Nephron progenitor cell (in vitro differentiated cells): ENCODE measurements at regions not wholly inside any gene's neighbourhood (a gene's known extent, or its start where the extent isn't known, plus 50 kb on each side); places are given as distances from the start of the nearest gene placed in this dataset.

ENCODE experiments used
- DNase-seq: peaks from one replicate; pipeline ENCODE4 v3.0.0; 2021
- H3K27ac Mint-ChIP-seq: 2 replicates; pipeline ENCODE4 v1.8.0; 2021; ENCODE audit warnings: mild to moderate bottlenecking, moderate library complexity, mixed read lengths
- H3K27me3 Mint-ChIP-seq: 2 replicates; pipeline ENCODE4 v1.8.0; 2021; ENCODE audit warnings: mild to moderate bottlenecking, low read depth, mixed read lengths; ENCODE audit not compliant: poor library complexity
- H3K36me3 Mint-ChIP-seq: 2 replicates; pipeline ENCODE4 v1.8.0; 2021; ENCODE audit warnings: low read depth, mixed read lengths
- H3K4me1 Mint-ChIP-seq: 2 replicates; pipeline ENCODE4 v1.8.0; 2021; ENCODE audit warnings: mixed read lengths
- H3K4me3 Mint-ChIP-seq: 2 replicates; pipeline ENCODE4 v1.8.0; 2021; ENCODE audit warnings: mild to moderate bottlenecking, moderate library complexity, mixed read lengths
- H3K9me3 Mint-ChIP-seq: 2 replicates; pipeline ENCODE4 v1.8.0; 2021; ENCODE audit warnings: mild to moderate bottlenecking, moderate library complexity, mixed read lengths
- TF ChIP-seq, protein P1 (sequence below): fragments of 200-600 bp; sonication (generic); IDR thresholded peaks from 2 replicates; pipeline ENCODE4 v1.5.0; 2021; ENCODE audit warnings: antibody characterized with exemption

GRCh38 chr11:119839476-119840133 is 110.6 kb upstream of the NECTIN1 start:
- Mint-ChIP-seq H3K4me3 (no peak overlapping the region), H3K9me3 (peaks cover 21% of the 10 kb centered on the region), H3K27ac (no peak overlapping the region), H3K27me3 (peaks cover 20% of the 10 kb centered on the region), H3K4me1 (peaks cover 41% of the 10 kb centered on the region), H3K36me3 (no peaks in the 10 kb centered on the region)
- DNase-seq, result peak; percentile 24
- TF ChIP-seq, protein P1, sequence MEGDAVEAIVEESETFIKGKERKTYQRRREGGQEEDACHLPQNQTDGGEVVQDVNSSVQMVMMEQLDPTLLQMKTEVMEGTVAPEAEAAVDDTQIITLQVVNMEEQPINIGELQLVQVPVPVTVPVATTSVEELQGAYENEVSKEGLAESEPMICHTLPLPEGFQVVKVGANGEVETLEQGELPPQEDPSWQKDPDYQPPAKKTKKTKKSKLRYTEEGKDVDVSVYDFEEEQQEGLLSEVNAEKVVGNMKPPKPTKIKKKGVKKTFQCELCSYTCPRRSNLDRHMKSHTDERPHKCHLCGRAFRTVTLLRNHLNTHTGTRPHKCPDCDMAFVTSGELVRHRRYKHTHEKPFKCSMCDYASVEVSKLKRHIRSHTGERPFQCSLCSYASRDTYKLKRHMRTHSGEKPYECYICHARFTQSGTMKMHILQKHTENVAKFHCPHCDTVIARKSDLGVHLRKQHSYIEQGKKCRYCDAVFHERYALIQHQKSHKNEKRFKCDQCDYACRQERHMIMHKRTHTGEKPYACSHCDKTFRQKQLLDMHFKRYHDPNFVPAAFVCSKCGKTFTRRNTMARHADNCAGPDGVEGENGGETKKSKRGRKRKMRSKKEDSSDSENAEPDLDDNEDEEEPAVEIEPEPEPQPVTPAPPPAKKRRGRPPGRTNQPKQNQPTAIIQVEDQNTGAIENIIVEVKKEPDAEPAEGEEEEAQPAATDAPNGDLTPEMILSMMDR, result no peak

DNA sequence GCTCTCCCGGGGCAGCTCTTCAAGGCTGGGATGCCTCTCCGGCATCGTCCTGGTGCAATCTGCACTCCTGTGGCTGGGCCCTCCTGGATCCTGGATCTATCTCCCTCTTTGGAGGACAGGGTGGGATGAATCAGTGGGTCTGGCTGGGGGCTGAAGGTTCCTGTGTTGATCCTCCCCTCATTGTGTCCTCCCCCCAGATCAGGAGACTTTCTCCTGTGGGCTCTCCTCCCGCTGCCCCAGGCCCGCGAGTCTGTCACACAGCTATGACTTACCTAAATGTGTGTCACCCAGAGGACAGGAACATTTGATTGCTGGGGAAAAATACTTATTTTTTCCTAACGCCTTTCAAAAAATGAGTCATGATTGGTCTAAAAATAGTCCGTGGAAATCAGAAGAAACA is 106.8 kb upstream of the NECTIN1 start:
- no peak overlapping the region for H3K4me3 Mint-ChIP-seq
- no peaks in the 10 kb centered on the region for H3K36me3 Mint-ChIP-seq
- H3K9me3 Mint-ChIP-seq, result peaks cover 21% of the 10 kb centered on the region
- peaks cover 18% of the 10 kb centered on the region for H3K27me3 Mint-ChIP-seq
- no peak for DNase-seq
- H3K4me1 Mint-ChIP-seq, result peaks cover 59% of the 10 kb centered on the region
- H3K27ac Mint-ChIP-seq, result no peak overlapping the region
- TF ChIP-seq, protein P1, result no peak

GRCh38 chr11:119832202-119832935 is 103.4 kb upstream of the NECTIN1 start:
- TF ChIP-seq, protein P1, result no peak
- Mint-ChIP-seq H3K4me1 (peaks cover 70% of the 10 kb centered on the region), H3K4me3 (no peak overlapping the region), H3K27ac (peak overlapping the region; percentile 29), H3K9me3 (peaks cover 16% of the 10 kb centered on the region), H3K27me3 (peaks cover 15% of the 10 kb centered on the region), H3K36me3 (no peaks in the 10 kb centered on the region)
- DNase-seq, result peak; percentile 49

- peaks cover 6% of the 10 kb centered on the region for H3K9me3 Mint-ChIP-seq
- peaks cover 15% of the 10 kb centered on the region for H3K27me3 Mint-ChIP-seq
- peaks cover 75% of the 10 kb centered on the region for H3K4me1 Mint-ChIP-seq
- H3K36me3 Mint-ChIP-seq, result no peaks in the 10 kb centered on the region
- H3K27ac Mint-ChIP-seq, result no peak overlapping the region
- no peak overlapping the region for H3K4me3 Mint-ChIP-seq
- TF ChIP-seq, protein P1, result no peak
- no peak for DNase-seq
Observed at GRCh38 chr11:119831011-119831410, 102.0 kb upstream of the NECTIN1 start.

GRCh38 chr11:119830400-119830799 is 101.4 kb upstream of the NECTIN1 start:
- no peak overlapping the region for H3K27ac Mint-ChIP-seq
- H3K4me3 Mint-ChIP-seq, result no peak overlapping the region
- DNase-seq, result no peak
- H3K9me3 Mint-ChIP-seq, result peaks cover 10% of the 10 kb centered on the region
- TF ChIP-seq, protein P1, result no peak
- H3K4me1 Mint-ChIP-seq, result peaks cover 71% of the 10 kb centered on the region
- peaks cover 14% of the 10 kb centered on the region for H3K27me3 Mint-ChIP-seq
- H3K36me3 Mint-ChIP-seq, result no peaks in the 10 kb centered on the region
